Fibroblast of upper back skin (primary cell): ENCODE measurements at regions not wholly inside any gene's neighbourhood (a gene's known extent, or its start where the extent isn't known, plus 50 kb on each side); places are given as distances from the start of the nearest gene placed in this dataset.
"Not testable (repeated sequence)": the region's sequence is repeated elsewhere in the genome, so short reads cannot be mapped to it uniquely, and the experiment has no call there.

Experiments
- DNase-seq: peaks from one replicate; pipeline ENCODE4 v3.0.0-alpha.2; 2013

DNA sequence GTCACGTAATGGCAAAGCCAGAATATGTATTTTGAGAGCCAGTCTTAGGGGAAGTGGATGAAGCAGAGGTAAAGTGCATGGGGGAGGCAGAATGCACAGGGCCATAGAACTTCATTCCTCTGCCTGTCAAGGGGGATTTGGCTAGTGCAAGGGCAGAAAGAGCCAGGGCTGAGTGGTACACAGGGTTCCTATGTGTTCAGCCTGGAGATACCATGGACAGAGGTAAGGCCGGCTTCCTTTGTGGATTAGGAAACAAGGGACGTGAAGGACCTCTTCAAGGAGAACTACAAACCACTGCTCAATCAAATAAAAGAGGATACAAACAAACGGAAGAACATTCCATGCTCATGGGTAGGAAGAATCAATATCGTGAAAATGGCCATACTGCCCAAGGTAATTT lies 241.1 kb upstream of the ELAVL2 start:
- not testable (repeated sequence) for DNase-seq

DNA sequence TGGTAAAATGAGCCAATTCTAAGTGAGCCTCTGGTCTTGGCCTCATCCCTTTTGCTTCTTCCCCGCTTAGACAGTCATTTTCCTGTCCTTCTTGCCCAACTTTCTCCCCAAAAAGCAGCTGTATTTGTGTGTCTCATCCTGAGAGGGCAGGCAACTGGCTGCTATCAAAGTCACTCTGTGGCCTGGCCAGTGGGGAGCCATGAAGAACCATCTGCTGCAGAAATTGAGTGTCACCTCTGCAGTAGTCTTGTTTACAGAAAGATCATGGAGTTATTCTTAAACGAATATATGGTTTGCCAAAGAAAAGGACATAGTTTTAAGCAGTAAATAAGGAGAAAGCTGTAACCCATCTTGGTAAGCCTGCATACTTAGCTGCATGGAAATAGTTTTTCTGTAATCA lies 233.6 kb upstream of the ELAVL2 start:
- DNase-seq: no peak

DNA sequence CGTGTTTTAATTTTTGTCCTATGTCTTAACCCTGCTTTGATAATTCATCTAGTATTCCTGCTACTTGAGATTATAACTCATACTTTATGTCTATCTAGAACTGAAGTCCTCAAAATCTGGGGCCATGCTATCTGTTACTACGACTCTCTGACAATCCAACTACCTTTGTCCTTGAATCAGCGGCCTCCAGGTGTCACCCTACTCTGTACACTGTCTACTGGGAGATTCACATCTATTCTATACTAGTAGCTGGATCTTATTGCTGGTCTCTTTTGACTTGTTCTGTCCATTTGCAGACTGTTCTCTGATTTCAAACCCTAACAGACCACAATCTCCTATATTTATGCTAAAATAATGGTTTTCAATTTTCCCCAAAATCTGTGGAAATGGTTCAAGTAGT lies 225.5 kb upstream of the ELAVL2 start:
- no peak for DNase-seq

DNA sequence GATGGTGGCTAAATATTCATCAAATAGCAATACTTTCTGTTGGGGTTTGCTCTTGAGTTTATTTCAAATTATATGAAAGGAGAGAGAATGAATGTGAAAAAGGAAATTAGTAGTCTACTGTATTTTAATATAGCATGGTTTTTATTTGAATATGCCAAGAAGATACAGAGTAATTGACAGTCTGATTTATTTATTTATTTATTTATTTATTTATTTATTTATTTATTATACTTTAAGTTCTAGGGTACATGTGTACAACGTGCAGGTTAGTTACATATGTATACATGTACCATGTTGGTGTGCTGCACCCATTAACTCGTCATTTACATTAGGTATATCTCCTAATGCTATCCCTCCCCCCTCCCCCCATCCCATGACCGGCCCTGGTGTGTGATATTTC lies 224.2 kb upstream of the ELAVL2 start:
- DNase-seq: not testable (repeated sequence)

DNA sequence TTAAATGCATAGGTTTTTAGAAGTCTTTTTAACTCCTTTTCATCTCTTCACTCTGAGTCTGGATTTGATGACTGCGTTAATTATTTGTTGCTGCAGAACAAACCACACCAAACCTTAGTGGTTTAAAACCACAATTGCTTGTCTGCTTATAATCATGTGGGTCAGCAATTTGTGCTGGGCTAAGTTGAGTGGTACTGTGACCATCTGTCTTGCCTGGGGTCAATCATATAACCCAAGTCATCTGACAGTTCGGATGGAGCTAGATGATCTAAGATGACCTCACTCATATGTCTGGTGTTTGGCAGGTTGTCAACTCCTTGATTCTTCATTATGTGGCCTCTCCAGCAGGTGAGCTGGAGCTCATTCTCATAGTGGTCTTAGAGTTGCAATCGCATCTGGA lies 219.1 kb upstream of the ELAVL2 start:
- DNase-seq: no peak

DNA sequence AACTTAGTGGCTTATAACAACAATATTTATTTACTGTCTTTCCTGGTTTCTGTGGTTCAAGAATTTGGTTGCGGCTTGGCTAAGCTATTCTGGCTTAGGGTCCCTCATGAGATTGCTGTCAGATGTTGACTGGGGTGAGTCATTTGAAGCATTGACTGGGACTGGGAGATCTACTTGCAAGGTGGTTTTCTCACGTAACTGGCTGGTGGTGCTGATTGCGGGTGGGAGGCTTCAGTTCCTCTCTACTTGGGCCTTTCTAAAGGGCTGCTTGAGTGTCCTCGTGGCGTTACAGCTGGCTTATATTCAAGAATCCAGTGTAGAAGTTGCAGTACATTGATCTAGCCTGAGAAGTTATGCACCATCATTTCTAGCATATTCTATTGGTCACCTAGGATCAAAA lies 218.5 kb upstream of the ELAVL2 start:
- no peak for DNase-seq

DNA sequence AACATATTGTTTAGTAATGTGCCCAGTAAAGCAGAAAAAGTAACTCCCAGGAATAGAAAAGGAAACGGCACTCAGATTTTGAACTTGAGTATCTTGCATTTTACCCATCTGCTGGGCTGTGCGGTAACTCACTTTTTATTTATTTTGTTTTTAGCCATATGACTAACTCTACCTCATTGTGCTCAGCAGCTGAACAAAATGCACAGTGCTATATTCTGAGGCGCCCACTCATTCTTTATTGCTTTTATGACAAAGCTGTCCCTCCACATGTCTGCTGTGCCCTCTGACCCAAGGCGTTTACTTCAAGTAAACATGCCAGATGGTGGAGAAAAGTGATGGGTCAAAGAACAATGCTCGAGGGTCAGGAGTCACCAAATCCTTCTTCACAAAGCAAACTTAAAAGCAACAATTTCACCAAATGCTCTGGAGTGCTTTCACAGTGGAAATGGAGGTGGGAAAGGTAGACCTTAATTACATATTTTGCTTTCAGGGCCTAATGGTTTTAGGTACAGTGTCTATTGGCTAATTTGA lies 215.2 kb upstream of the ELAVL2 start:
- no peak for DNase-seq

DNA sequence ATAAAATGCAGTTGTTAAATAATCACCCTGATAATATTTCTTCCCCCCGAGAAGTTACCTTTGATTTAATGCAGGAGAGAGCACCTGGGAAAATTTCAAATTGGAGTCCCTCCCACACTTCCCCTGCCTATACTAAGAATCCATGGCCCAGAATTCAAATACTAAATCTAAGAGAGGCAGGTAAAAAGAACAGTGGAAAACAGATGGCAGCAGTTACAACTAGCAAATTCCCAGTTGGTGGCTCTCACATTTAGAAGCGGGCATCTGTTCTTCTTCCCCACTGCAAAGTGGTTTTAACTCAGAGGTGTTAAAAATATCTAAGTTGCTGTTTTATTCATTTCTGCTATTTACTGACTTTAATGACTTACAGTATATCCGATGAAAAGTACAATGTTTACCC lies 210.4 kb upstream of the ELAVL2 start:
- no peak for DNase-seq

DNA sequence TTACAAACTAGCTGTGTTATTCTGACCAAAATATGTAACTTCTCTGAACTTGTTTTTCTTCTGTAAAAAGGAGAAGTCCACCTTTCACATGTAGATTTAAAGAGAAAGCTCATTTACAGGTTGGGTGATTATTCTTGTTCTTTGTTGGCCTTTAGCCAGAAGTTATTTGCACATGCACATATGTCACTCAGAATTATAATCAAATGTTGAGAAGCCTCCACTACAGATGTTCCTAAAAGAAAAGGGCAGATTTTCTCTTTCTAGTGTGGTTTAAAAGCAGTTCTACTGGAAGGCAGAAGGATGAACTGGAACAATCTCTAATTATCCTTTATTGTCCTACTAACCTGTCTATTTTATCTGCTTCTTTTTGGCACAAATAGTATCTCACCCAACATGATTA lies 209.8 kb upstream of the ELAVL2 start:
- no peak for DNase-seq

DNA sequence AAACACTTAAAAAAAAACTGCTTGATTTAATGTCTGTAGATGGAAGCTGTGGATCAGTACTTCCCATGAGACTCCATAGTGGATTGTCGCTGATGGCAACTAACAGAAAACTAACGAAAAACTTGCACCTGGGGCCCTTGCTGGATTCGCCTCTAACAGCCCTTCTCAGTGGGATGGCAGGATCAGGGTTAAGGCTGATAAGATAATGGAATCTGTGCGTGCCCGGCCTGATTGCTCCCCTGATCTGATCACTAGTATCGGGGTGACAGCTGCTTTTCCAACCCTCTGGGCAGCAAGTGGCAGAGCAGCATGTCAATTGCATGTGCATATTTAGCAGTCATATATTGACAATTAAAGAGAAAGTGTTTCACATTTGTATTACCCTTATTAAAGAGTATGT lies 185.8 kb upstream of the ELAVL2 start:
- no peak for DNase-seq

DNA sequence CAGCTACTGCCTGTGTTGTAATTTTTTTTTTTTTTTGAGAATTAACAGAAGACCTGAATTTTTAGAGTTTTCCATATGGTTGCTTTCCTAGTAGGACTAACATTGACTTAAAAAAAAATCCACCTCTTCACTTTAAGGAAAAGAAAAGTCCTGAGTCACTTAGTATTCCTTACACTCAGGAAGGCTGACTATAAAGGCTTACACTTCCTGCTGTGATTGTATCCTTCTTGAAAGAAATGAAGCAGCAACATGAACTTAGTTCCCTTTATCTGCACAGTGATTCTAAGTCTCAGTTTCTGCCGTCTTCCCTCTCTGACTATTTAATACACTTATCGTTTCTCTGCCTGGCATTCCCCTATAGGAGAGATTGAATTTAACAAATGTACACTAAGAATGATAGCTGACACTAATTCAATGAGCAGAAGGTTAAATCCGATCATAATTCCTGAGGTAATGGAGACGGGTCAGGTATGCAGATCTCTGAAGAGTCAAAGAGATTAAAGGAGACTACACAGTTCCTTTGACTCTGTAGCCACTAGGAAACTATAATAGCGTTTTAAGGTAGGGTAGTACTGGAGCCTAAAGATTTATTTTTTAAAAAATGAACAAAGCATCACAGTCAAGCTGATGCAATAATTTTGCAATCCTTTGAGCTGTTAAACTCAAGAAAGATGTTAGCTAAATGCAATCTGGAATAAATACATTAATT lies 185.1 kb upstream of the ELAVL2 start:
- no peak for DNase-seq

DNA sequence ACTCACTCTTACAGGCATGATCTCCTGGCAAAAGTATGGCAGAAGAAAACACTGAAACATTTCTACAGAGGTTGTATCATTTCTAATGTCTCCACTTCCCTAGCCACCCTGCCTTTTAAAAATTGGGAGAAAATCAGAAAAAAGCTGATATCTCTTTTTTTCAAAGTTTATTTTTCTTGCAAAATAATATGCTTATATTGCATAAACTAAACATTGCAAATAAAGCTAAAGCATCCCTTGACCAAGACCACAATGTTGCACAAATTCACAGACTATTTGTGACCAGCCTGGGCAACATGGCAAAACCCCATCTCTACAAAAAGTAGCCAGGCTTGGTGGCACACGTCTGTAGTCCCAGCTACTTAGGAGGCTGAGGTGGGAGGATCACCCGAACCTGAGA lies 183.3 kb upstream of the ELAVL2 start:
- no peak for DNase-seq

DNA sequence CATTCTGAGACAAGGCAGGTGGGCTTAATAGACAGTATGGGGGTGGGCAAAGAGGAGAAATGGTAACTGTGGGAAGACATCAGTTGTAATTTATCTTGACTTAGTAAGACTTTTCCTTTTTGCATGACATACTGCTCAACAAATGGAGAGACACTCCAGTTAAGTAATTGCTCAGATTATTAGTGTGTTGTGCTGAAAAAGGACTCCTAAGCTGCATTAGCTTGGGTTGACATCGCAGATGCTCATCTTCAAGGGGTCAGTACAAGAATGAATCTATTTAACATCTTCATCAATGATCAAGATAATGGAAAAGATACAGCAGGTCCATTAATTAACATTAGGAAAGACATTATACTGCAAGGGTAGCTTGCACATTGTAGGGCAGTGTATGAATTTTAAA lies 181.1 kb upstream of the ELAVL2 start:
- DNase-seq: no peak

DNA sequence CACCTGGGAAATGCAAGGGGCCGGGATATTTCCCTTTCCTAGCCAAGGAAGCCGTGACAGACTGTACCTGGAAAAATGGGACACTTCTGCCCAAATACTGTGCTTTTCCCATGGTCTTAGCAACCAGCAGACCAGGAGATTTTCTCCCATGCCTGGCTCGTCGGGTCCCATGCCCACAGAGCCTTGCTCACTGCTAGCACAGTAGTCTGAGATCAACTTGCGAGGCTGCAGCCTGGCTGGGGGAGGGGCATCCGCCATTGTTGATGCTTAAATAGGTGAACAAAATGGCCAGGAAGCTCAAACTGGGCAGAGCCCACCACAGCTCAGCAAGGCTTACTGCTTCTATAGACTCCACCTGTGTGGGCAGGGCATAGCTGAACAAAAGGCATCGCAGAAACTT lies 165.8 kb upstream of the ELAVL2 start:
- not testable (repeated sequence) for DNase-seq

DNA sequence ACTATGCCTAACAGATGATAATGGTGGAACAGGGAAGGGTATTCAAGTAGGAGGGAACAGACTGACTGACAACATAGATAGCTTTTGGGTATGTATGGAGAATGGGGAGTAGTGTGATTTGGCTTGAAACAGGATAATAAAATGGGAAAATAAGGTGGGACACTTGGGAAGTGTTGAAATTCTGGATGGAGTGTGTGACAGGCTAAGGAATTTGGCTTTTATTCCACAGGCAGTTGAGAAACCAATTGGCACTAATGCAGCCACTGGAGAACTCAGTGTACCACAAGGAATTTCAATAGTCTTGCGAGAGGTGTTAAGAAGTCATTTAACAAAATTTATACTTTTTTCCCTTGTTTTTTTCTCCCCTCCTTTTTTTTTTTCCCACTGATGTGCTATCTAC lies 153.5 kb upstream of the ELAVL2 start:
- no peak for DNase-seq

DNA sequence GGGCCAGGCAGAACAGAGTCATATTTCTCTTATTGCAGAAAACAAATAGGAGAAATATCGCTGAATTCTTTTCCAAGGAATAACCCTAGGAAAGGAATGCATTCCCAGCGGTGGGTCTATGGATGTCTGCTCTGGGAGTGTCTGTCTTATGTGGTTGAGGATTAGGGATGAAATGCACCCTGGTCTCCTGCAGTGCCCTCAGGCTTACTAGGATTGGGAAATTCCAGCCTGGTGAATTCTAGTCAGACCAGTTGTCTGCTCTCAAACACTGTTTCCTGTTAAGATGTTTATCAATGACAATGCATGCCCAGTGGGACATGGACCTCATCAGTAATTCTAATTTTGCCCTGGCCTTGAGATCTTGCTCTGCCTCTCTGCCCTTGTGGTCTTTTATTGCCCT lies 136.1 kb upstream of the ELAVL2 start:
- DNase-seq: no peak

DNA sequence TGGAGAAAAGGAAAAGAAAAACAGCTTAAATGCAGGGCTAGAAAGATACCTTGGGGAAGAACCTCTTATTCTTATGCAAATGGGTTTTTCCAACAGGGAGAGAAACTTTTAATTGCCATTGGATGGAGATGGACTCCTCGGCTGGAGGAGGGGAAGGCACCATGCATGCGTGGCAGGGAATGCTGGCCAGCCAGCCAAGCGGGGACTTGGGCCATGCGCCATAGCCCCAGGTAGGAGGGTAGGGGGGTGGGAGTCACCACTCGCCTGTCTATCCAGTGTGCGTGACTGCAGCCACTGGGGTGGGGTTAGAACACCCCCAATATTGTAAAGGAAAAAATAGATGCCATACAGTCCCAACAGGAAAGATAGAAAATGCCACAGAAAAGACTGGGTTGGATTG lies 119.9 kb upstream of the ELAVL2 start:
- no peak for DNase-seq

DNA sequence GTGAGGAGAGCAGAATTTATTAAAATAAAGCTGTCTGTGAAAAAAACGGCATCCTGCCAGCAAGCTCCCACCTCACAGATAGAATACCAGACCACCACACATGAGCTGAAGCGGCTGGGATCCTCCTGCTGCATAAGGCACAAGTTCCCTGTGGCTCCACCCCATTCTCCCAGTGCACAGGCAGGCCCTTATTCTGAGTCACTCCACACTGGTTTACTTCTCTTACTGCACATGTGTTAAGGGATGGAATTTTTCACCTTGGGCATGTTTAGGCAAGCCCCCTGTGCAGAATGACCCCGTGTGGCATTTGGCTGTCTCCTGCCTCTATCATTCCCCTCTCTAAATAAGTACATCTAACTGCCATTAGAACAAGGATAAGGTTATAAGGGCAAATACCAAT lies 115.0 kb upstream of the ELAVL2 start:
- DNase-seq: no peak

DNA sequence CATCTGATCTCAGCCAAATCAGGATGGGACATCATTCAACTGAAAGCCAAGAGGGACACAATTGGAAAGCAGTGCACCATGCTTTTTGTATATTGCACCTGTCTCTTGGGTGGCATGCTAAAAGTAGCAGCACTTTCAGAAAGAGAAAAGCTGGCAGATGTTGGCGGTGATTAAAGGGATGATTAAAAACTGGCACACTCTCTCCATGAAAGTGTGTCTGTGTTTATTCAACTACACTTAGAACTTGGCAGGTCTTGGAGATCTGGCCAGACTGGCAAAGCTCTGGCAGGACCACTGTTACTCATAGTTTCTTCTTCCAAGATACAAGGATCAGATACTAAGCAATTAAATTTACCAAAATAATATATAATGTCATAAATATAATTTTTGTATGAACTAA lies 112.9 kb upstream of the ELAVL2 start:
- DNase-seq: no peak

DNA sequence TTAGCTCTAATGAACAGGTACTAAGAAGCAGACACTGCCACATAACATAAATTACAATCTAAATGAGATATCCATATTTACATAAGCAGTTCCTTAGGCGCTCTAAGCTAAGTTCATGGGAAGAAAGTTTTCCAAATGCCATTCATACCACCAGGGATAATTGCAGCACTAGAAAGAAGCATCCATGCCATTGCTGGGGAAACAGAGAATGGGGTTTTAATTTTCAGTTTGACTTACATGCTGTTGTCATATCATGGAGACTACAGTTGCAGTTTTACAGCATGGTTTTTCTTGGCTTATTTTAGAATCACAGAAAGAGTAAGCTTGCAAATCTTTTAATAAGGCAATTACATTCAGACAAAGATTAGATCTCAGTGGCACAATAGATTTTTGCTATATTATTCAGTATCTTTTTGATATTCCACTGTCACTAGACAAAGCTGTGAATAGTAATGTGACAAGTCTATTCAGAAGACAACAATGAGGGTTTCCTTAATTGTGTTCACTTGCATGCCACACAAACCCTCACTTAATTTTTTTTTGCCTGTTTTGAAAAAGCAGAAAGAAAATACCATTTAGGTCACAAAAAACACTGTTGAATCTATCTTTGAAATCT lies 108.4 kb upstream of the ELAVL2 start:
- no peak for DNase-seq

DNA sequence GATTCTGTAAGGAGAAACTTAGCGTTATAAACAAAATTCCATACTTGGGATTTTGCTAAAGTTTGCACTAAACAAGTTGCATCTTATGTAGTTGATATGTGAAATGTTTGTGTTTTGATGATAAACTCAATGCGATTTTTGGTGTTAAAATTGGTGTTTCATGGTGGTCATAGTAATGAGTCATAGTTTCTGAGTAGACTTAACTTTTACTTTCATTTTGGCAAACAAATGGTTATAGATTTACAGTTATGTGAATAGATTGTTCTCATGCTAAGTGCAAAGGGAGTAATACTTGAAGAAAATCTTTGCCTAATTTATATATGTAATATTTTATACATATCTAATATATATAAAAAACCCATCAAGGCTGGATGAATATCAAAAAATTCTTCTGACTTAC lies 107.3 kb upstream of the ELAVL2 start:
- no peak for DNase-seq

DNA sequence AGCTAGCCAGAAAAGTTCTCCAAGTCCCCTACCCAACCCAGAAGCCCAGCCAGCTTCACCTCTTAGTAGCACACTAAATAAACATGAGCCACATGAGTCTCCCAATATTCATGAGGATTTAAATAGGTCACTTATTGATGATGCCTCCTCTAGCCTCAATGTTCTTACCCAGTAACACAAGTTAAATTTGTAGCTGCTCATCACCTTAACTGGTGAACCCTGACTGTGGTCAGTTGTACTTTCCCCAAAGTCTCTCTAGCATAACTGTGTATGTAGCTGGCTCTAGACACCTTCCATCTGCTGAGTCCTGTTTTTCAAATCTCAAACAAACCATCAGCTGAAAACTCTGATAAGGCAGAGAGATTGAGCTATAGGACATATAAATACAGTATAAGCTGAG lies 100.3 kb upstream of the ELAVL2 start:
- no peak for DNase-seq

DNA sequence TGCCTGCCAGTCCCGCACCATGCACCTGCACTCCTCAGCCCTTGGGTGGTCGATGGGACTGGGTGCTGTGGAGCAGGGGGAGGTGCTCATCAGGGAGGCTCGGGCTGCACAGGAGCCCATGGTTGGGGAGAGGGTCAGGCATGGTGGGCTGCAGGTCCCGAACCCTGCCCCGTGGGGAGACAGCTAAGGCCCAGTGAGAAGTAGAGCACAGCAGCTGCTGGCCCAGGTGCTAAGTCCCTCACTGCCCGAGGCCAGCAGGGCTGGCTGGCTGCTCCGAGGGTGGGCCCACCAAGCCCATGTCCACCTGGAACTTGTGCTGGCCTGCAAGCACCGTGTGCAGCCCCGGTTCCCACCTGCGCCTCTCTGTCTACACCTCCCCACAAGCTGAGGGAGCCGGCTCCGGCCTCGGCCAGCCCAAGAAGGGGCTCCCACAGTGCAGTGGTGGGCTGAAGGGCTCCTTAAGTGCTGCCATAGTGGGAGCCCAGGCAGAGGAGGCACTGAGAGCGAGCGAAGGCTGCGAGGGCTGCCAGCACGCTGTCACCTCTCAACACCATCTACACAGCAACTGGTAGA lies 88.5 kb upstream of the ELAVL2 start:
- DNase-seq: no peak

DNA sequence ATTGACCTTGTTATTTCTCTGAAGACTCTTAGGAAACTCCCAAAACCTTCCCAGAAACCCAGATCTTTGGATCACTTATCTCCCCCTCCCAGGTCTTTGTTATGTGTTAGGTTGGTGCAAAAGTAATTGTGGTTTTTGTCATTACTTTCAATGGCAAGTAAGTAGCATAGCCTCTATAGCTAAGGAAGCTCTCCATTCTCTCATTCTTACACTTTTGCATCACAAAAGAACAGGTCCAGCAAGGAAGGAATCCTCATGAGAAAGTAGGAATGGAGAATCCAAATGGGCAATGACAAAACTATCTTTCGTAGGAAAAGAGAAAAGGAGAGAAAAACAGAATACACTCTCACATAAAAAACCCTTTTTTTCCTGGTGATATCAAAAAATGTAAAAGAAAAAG lies 81.3 kb upstream of the ELAVL2 start:
- no peak for DNase-seq

DNA sequence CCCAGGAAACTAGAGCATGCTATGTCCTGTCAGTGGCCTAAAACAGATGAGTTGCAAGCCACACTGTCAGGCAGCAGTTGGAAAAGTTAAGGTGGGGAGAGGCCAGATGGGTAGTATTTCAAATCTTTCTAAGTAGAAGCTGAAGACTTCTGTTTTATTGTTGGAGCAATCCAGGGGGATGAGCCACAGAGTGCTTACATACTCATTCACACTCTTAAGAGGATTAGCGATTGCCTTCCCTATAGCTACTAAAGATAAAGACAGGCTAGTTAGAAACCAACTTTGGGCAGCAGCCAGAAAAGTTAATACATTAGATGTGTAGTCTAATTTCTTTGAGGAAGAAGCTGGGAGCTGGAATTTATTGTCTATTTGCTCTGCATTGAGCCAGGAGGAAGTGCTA lies 61.7 kb upstream of the ELAVL2 start:
- no peak for DNase-seq
